HK-2 (cell line): ENCODE measurements at regions not wholly inside any gene's neighbourhood (a gene's known extent, or its start where the extent isn't known, plus 50 kb on each side); places are given as distances from the start of the nearest gene placed in this dataset.

Source experiments
- DNase-seq: peaks from one replicate; pipeline ENCODE4 v3.0.0-alpha.2; 2018; ENCODE audit not compliant: unreplicated experiment

GRCh38 chr15:94893091-94893490, 661.7 kb downstream of the MCTP2 start:
- DNase-seq = no peak

GRCh38 chr15:94894056-94894455, 662.7 kb downstream of the MCTP2 start:
- DNase-seq = no peak

GRCh38 chr15:94909510-94909909, 678.1 kb downstream of the MCTP2 start:
- no peak for DNase-seq

GRCh38 chr15:94910166-94910565, 678.8 kb downstream of the MCTP2 start:
- no peak for DNase-seq

- DNase-seq = no peak
Measured at GRCh38 chr15:94912760-94913159, 681.4 kb downstream of the MCTP2 start.

- DNase-seq = no peak
Measured at GRCh38 chr15:94917068-94917467, 685.7 kb downstream of the MCTP2 start.

- no peak for DNase-seq
Measured at GRCh38 chr15:94921936-94922335, 690.6 kb downstream of the MCTP2 start.

GRCh38 chr15:94924057-94924456, 692.7 kb downstream of the MCTP2 start:
- no peak for DNase-seq

GRCh38 chr15:94924971-94925598, 693.7 kb downstream of the MCTP2 start:
- DNase-seq = no peak

- no peak for DNase-seq
Measured at GRCh38 chr15:94925680-94926079, 694.3 kb downstream of the MCTP2 start.

GRCh38 chr15:94927003-94927402, 695.6 kb downstream of the MCTP2 start:
- DNase-seq = no peak

GRCh38 chr15:94929282-94929681, 697.9 kb downstream of the MCTP2 start:
- DNase-seq = no peak

- no peak for DNase-seq
Measured at GRCh38 chr15:94930441-94930840, 699.1 kb downstream of the MCTP2 start.

GRCh38 chr15:94930960-94931359, 699.6 kb downstream of the MCTP2 start:
- DNase-seq = no peak

GRCh38 chr15:94934440-94934839, 703.1 kb downstream of the MCTP2 start:
- no peak for DNase-seq

GRCh38 chr15:94937242-94937641, 705.9 kb downstream of the MCTP2 start:
- no peak for DNase-seq

- no peak for DNase-seq
Measured at GRCh38 chr15:94943888-94944287, 712.5 kb downstream of the MCTP2 start.

GRCh38 chr15:94951538-94951937, 720.2 kb downstream of the MCTP2 start:
- no peak for DNase-seq

GRCh38 chr15:94963953-94964352, 732.6 kb downstream of the MCTP2 start:
- DNase-seq = no peak

- no peak for DNase-seq
Measured at GRCh38 chr15:94965593-94965992, 734.2 kb downstream of the MCTP2 start.

GRCh38 chr15:94968133-94968532, 736.8 kb downstream of the MCTP2 start:
- DNase-seq = no peak

GRCh38 chr15:94970096-94970495, 738.7 kb downstream of the MCTP2 start:
- DNase-seq = no peak

- DNase-seq = no peak
Measured at GRCh38 chr15:94970802-94971201, 739.4 kb downstream of the MCTP2 start.

GRCh38 chr15:94972314-94972713, 741.0 kb downstream of the MCTP2 start:
- no peak for DNase-seq
